ENCODE measurements at regions not wholly inside any gene's neighbourhood (a gene's known extent, or its start where the extent isn't known, plus 50 kb on each side); places are given as distances from the start of the nearest gene placed in this dataset.

- H3K36me3 Mint-ChIP-seq (ENCODE audit: low read depth): no peaks in the 10 kb centered on the region
- H3K9me3 Mint-ChIP-seq (ENCODE audit: low read depth): peaks cover 8% of the 10 kb centered on the region
- no peak overlapping the region for H3K27ac Mint-ChIP-seq
- POLR2A ChIA-PET: no interaction called here
- ATAC-seq: no peak
- DNase-seq: no peak
- no peak overlapping the region for H3K4me3 Mint-ChIP-seq
- intact Hi-C loops (cut with DNase I, micrococcal nuclease): no loop called here
- no peaks in the 10 kb centered on the region for H3K27me3 Mint-ChIP-seq
- CTCF ChIA-PET: interaction anchor here (1.0 kb wide), 1 partner anchor 14 kb away, joined by 6 read pairs; no protein-coding TSS in a partner anchor
- H3K4me1 Mint-ChIP-seq: no peaks in the 10 kb centered on the region
Observed at GRCh38 chr9:105828171-105828570, 133.8 kb downstream of the TMEM38B start.

DNA sequence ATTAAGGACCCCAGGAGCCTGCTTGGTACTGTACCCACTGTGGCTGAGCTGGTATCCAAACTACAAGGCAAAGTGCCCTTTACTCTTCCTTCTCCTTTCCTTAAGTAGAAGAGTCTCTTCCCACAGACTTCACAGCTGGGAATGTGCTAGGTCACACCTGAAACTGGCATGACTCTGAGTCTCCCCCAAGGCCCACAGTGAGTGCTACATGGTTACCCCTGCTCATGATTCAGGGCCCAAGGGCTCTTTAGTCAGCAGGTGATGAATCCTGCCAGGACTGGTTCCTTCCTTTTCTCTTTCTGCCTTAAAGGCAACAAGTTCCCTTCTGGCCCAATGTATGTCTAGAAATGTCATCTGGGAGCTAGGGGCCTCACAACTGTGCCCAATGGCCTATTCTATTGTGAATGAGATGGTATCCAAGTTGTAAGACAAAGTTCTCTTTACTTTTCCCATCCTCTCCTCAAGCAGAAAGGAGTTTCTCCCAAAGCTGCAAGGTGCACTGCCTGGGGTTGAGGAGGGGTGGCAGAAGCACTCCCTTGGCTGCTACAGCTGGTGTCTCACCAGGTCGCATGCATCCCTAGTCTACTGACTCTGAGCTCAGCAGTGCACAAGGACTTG is 134.4 kb downstream of the TMEM38B start:
- ChIA-PET CTCF (interaction anchor here (1.0 kb wide), 1 partner anchor 13 kb away, joined by 6 read pairs; no protein-coding TSS in a partner anchor), POLR2A (no interaction called here)
- no peaks in the 10 kb centered on the region for H3K27me3 Mint-ChIP-seq
- no peak overlapping the region for H3K27ac Mint-ChIP-seq
- ATAC-seq (no peak), DNase-seq (no peak)
- peaks cover 5% of the 10 kb centered on the region for H3K9me3 Mint-ChIP-seq (ENCODE audit: low read depth)
- no peak overlapping the region for H3K4me3 Mint-ChIP-seq
- no peaks in the 10 kb centered on the region for H3K36me3 Mint-ChIP-seq (ENCODE audit: low read depth)
- intact Hi-C loops (cut with DNase I, micrococcal nuclease): no loop called here
- H3K4me1 Mint-ChIP-seq: no peaks in the 10 kb centered on the region

DNA sequence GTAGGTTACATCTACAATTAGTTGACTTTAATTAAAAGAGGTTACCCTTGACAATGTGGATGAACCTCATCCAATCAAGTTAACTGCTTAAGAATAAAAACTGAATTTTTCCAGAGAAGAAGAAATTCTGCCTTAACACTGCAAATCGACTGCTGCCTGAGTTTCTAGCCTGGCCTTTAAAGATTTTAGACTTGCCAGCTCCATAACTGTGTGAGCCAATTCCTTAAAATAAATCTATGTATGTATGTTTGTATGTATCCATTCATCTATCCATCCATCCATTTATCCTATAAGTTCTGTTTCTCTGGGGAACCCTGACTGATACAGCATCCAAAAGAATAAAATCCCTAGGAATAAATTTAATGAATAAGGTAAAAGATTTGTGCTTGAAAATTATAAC is 136.1 kb downstream of the TMEM38B start:
- ATAC-seq (no peak), DNase-seq (no peak)
- Mint-ChIP-seq H3K9me3 (ENCODE audit: low read depth) (peaks cover 4% of the 10 kb centered on the region), H3K27ac (no peak overlapping the region), H3K4me1 (no peaks in the 10 kb centered on the region), H3K36me3 (ENCODE audit: low read depth) (no peaks in the 10 kb centered on the region), H3K4me3 (no peak overlapping the region), H3K27me3 (no peaks in the 10 kb centered on the region)
- ChIA-PET POLR2A (no interaction called here), CTCF (interaction anchor here (1.0 kb wide), 1 partner anchor 10 kb away, joined by 3 read pairs; no protein-coding TSS in a partner anchor)
- intact Hi-C loops (cut with DNase I, micrococcal nuclease): no loop called here

GRCh38 chr9:105832096-105832710 is 137.9 kb downstream of the TMEM38B start:
- Mint-ChIP-seq H3K27me3 (no peaks in the 10 kb centered on the region), H3K36me3 (ENCODE audit: low read depth) (no peaks in the 10 kb centered on the region), H3K4me3 (no peak overlapping the region), H3K9me3 (ENCODE audit: low read depth) (no peaks in the 10 kb centered on the region), H3K4me1 (no peaks in the 10 kb centered on the region), H3K27ac (no peak overlapping the region)
- DNase-seq (no peak), ATAC-seq (no peak)
- intact Hi-C loops (cut with DNase I, micrococcal nuclease): no loop called here
- CTCF ChIA-PET: interaction anchor here (1.2 kb wide), 1 partner anchor 10 kb away, joined by 4 read pairs; no protein-coding TSS in a partner anchor
- POLR2A ChIA-PET: no interaction called here

- ChIA-PET POLR2A (no interaction called here), CTCF (interaction anchor here (1.2 kb wide), 1 partner anchor 8 kb away, joined by 4 read pairs; no protein-coding TSS in a partner anchor)
- no peaks in the 10 kb centered on the region for H3K9me3 Mint-ChIP-seq (ENCODE audit: low read depth)
- intact Hi-C loops (cut with DNase I, micrococcal nuclease): no loop called here
- no peaks in the 10 kb centered on the region for H3K4me1 Mint-ChIP-seq
- H3K36me3 Mint-ChIP-seq (ENCODE audit: low read depth): no peaks in the 10 kb centered on the region
- no peak for ATAC-seq
- H3K4me3 Mint-ChIP-seq: no peak overlapping the region
- no peak for DNase-seq
- H3K27me3 Mint-ChIP-seq: no peaks in the 10 kb centered on the region
- no peak overlapping the region for H3K27ac Mint-ChIP-seq
Observed at GRCh38 chr9:105833271-105833975, 139.1 kb downstream of the TMEM38B start.

DNA sequence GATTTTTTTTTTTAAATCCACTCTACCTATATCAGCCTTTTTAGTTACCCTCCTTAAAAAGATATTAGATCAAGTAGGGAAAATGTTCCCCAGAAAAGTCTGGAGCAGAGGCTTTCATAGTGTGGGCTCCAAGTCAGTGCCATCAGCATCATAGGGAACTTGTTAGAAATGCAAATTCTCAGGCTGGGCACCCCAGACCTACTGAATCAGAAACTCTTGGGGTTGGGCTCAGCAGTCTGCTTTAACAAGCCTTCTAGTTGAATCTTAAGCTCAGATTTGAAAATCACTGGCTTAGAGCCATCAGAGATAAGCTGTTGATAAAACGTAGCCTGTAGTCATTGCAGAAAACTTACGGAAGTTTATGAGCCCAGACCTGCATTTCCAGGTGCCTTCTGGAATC is 140.1 kb downstream of the TMEM38B start:
- Mint-ChIP-seq H3K36me3 (ENCODE audit: low read depth) (no peaks in the 10 kb centered on the region), H3K4me1 (no peaks in the 10 kb centered on the region), H3K27me3 (no peaks in the 10 kb centered on the region), H3K9me3 (ENCODE audit: low read depth) (no peaks in the 10 kb centered on the region), H3K27ac (no peak overlapping the region), H3K4me3 (no peak overlapping the region)
- no peak for ATAC-seq
- intact Hi-C loops (cut with DNase I, micrococcal nuclease): no loop called here
- DNase-seq: no peak
- CTCF ChIA-PET: no interaction called here
- POLR2A ChIA-PET: no interaction called here

DNA sequence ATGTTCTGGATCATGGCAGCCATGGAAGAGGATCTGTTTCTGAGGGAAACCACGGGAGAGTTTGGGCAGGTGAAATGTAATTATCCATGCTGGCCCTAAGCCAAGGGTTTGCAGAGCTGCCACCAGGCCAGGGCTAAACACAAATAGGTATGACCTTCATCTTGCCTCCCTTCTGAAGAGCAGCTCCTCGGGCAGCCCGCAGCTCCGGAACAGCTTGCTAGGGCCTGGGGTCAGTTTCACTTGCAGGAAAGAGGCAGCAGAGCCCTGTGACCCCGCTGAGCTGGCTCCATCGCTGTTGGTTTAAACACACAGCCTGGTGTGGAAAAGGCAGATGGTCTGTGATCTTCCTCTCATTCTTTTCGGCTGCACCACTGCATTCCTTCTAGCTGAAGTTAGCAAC is 141.4 kb downstream of the TMEM38B start:
- H3K4me1 Mint-ChIP-seq: no peaks in the 10 kb centered on the region
- POLR2A ChIA-PET: no interaction called here
- ATAC-seq: no peak
- intact Hi-C loops (cut with DNase I, micrococcal nuclease): no loop called here
- H3K36me3 Mint-ChIP-seq (ENCODE audit: low read depth): no peaks in the 10 kb centered on the region
- H3K9me3 Mint-ChIP-seq (ENCODE audit: low read depth): no peaks in the 10 kb centered on the region
- DNase-seq: no peak
- no peaks in the 10 kb centered on the region for H3K27me3 Mint-ChIP-seq
- no peak overlapping the region for H3K4me3 Mint-ChIP-seq
- CTCF ChIA-PET: no interaction called here
- H3K27ac Mint-ChIP-seq: no peak overlapping the region

GRCh38 chr9:105836936-105837660 is 142.8 kb downstream of the TMEM38B start:
- intact Hi-C loops (cut with DNase I, micrococcal nuclease): no loop called here
- no peaks in the 10 kb centered on the region for H3K36me3 Mint-ChIP-seq (ENCODE audit: low read depth)
- ATAC-seq: no peak
- H3K4me3 Mint-ChIP-seq: no peak overlapping the region
- no peaks in the 10 kb centered on the region for H3K9me3 Mint-ChIP-seq (ENCODE audit: low read depth)
- ChIA-PET CTCF (interaction anchor here (0.5 to 1.0 kb wide), 3 partner anchors 11 to 120 kb away, joined by 3 to 5 read pairs (median 4); no protein-coding TSS in a partner anchor), POLR2A (interaction anchor here (0.6 kb wide), 1 partner anchor 26 kb away, joined by 5 read pairs; no protein-coding TSS in a partner anchor)
- H3K27me3 Mint-ChIP-seq: no peaks in the 10 kb centered on the region
- H3K27ac Mint-ChIP-seq: no peak overlapping the region
- DNase-seq: no peak
- H3K4me1 Mint-ChIP-seq: no peaks in the 10 kb centered on the region

GRCh38 chr9:105841562-105841961 is 147.2 kb downstream of the TMEM38B start:
- Mint-ChIP-seq H3K4me1 (no peaks in the 10 kb centered on the region), H3K27me3 (no peaks in the 10 kb centered on the region), H3K36me3 (ENCODE audit: low read depth) (no peaks in the 10 kb centered on the region), H3K27ac (no peak overlapping the region), H3K4me3 (no peak overlapping the region), H3K9me3 (ENCODE audit: low read depth) (no peaks in the 10 kb centered on the region)
- DNase-seq (no peak), ATAC-seq (no peak)
- intact Hi-C loops (cut with DNase I, micrococcal nuclease): no loop called here
- POLR2A ChIA-PET: no interaction called here
- CTCF ChIA-PET: interaction anchor here (0.6 to 5.5 kb wide), 19 partner anchors 9 to 1465 kb away, joined by 3 to 66 read pairs (median 4); no protein-coding TSS in a partner anchor

DNA sequence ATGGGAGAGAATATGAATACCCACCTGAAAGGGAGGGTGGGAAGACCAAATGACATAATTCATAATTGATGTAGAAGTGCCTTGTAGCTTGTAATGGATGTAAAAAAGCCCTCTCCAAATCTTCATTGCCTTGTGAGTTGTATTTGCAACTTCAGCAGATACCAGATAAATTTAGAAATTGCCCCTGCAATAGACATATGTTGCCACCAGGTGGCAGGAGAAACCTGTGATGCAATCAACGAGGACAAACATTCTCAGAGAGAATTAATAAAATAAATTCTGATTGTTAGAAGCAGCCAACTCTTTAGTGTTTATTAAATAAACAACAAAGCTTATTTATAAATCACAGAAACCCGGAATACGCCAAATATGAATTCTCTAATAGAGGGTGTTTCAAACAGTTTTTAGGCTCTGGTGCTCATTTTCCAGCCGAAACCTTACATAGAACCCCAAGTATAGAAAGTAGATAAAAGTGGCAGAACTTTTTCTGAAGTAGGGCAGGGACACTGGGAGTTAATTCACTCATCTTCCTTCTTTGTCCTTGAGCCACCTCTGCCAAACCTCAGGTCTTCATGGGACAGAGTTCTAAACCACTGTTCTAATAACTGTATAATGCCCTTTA is 147.8 kb downstream of the TMEM38B start:
- Mint-ChIP-seq H3K4me3 (no peak overlapping the region), H3K27me3 (no peaks in the 10 kb centered on the region), H3K36me3 (ENCODE audit: low read depth) (no peaks in the 10 kb centered on the region), H3K9me3 (ENCODE audit: low read depth) (no peaks in the 10 kb centered on the region), H3K4me1 (no peaks in the 10 kb centered on the region), H3K27ac (no peak overlapping the region)
- ATAC-seq (no peak), DNase-seq (peak; percentile 54)
- intact Hi-C loops (cut with DNase I, micrococcal nuclease): loop anchor here (1.0 to 2.0 kb wide), 3 partner anchors 39 to 1331 kb away; no protein-coding TSS in a partner anchor
- POLR2A ChIA-PET: no interaction called here
- CTCF ChIA-PET: interaction anchor here (0.7 to 5.5 kb wide), 17 partner anchors 9 to 1329 kb away, joined by 3 to 66 read pairs (median 4); no protein-coding TSS in a partner anchor

DNA sequence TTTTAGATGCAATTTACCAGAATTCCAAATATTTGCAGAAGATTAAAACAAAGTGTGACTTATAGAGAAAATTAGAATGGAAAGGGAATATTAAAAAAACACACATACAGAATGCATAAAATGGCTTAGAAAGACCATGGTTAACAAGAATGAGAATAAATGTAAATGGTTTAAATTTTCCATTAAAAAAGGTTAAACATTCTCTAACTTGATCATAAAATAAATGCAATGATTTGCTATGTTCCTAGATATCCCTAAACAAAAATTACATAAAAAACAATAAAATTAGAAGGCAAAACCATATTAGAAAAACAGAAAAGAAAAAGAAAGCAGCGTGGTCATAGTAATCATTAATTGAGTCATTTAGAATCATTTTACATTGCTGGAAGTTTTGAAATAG is 152.5 kb downstream of the TMEM38B start:
- DNase-seq (no peak), ATAC-seq (no peak)
- no peaks in the 10 kb centered on the region for H3K9me3 Mint-ChIP-seq (ENCODE audit: low read depth)
- H3K36me3 Mint-ChIP-seq (ENCODE audit: low read depth): no peaks in the 10 kb centered on the region
- H3K4me1 Mint-ChIP-seq: no peaks in the 10 kb centered on the region
- intact Hi-C loops (cut with DNase I, micrococcal nuclease): no loop called here
- no peak overlapping the region for H3K4me3 Mint-ChIP-seq
- CTCF ChIA-PET: no interaction called here
- no peaks in the 10 kb centered on the region for H3K27me3 Mint-ChIP-seq
- POLR2A ChIA-PET: no interaction called here
- H3K27ac Mint-ChIP-seq: no peak overlapping the region
